ENCODE measurements at regions not wholly inside any gene's neighbourhood (a gene's known extent, or its start where the extent isn't known, plus 50 kb on each side); places are given as distances from the start of the nearest gene placed in this dataset.

- TF ChIP-seq ARID4B (CRISPR knock-in tag; IDR thresholded peaks at IDR 0.05; ENCODE audit: borderline replicate concordance) (no peak), PRRX2 (CRISPR knock-in tag; IDR thresholded peaks at IDR 0.05) (no peak), MAX (CRISPR knock-in tag; IDR thresholded peaks at IDR 0.05) (no peak), ERG (CRISPR knock-in tag; IDR thresholded peaks at IDR 0.05) (no peak), FOXJ3 (CRISPR knock-in tag; IDR thresholded peaks at IDR 0.05; ENCODE audit: borderline replicate concordance) (no peak), MXD4 (CRISPR knock-in tag; IDR thresholded peaks at IDR 0.05; ENCODE audit: borderline replicate concordance) (no peak), ATF3 (CRISPR knock-in tag; conservative IDR thresholded peaks at IDR 0.05) (no peak), IRF2 (CRISPR knock-in tag; IDR thresholded peaks at IDR 0.05; ENCODE audit: borderline replicate concordance, low read depth) (no peak), PREB (CRISPR knock-in tag; IDR thresholded peaks at IDR 0.05; ENCODE audit: borderline replicate concordance) (no peak), SMAD4 (CRISPR knock-in tag; IDR thresholded peaks at IDR 0.05) (no peak)
Observed at GRCh38 chr11:90770007-90770406, 547.2 kb upstream of the CHORDC1 start (continued).

- CTCF ChIA-PET, result no interaction called here
- Mint-ChIP-seq H3K27me3 (ENCODE audit: low read depth) (no peaks in the 10 kb centered on the region), H3K9me3 (no peaks in the 10 kb centered on the region), H3K36me3 (no peaks in the 10 kb centered on the region), H3K4me3 (no peak overlapping the region), H3K4me1 (no peaks in the 10 kb centered on the region), H3K27ac (no peak overlapping the region)
- no peak for DNase-seq (ENCODE audit: low spot score)
- ATAC-seq, result no peak
- POLR2A ChIA-PET, result no interaction called here
- no peak for TF ChIP-seq ZMAT4 (CRISPR knock-in tag; IDR thresholded peaks at IDR 0.05)
Observed at GRCh38 chr11:90766121-90766520, 543.3 kb upstream of the CHORDC1 start.

GRCh38 chr11:90764691-90765090, 541.8 kb upstream of the CHORDC1 start:
- CTCF ChIA-PET, result no interaction called here
- H3K4me1 Mint-ChIP-seq, result no peaks in the 10 kb centered on the region
- H3K27me3 Mint-ChIP-seq (ENCODE audit: low read depth), result no peaks in the 10 kb centered on the region
- no peak overlapping the region for H3K27ac Mint-ChIP-seq
- no peaks in the 10 kb centered on the region for H3K9me3 Mint-ChIP-seq
- H3K4me3 Mint-ChIP-seq, result no peak overlapping the region
- no peak for ATAC-seq
- H3K36me3 Mint-ChIP-seq, result no peaks in the 10 kb centered on the region
- no peak for DNase-seq (ENCODE audit: low spot score)
- POLR2A ChIA-PET, result no interaction called here
- TF ChIP-seq ZNF281 (CRISPR knock-in tag; IDR thresholded peaks at IDR 0.05), result no peak
- TF ChIP-seq ZNF263 (CRISPR knock-in tag; IDR thresholded peaks at IDR 0.05; ENCODE audit: low read depth), result no peak
- no peak for TF ChIP-seq NR2C2 (CRISPR knock-in tag; IDR thresholded peaks at IDR 0.05)
- TF ChIP-seq ETV6 (CRISPR knock-in tag; IDR thresholded peaks at IDR 0.05), result no peak
- TF ChIP-seq HMGXB4 (CRISPR knock-in tag; IDR thresholded peaks at IDR 0.05), result no peak
- TF ChIP-seq GTF2I (CRISPR knock-in tag; conservative IDR thresholded peaks at IDR 0.05), result no peak
- TF ChIP-seq ZBTB21 (CRISPR knock-in tag; IDR thresholded peaks at IDR 0.05; ENCODE audit: borderline replicate concordance), result no peak
- TF ChIP-seq STAT6 (CRISPR knock-in tag; conservative IDR thresholded peaks at IDR 0.05; ENCODE audit: low read depth), result no peak
